Tibial artery (tissue), 4 donors: ENCODE measurements at regions not wholly inside any gene's neighbourhood (a gene's known extent, or its start where the extent isn't known, plus 50 kb on each side); places are given as distances from the start of the nearest gene placed in this dataset.

Experiments
- DNase-seq, 2 donors: peaks; one replicate each; pipeline ENCODE4 v3.0.0-alpha.2; 2019
- H3K27ac ChIP-seq, 2 donors: fragments of 200-600 bp; sonication (generic) in 1 of 2; 1 replicate in 1 of 2; 2 replicates in 1 of 2; pipeline ENCODE4 v1.5.1; 2018 to 2019; ENCODE audit warnings: mild to moderate bottlenecking in 1 of 2
- H3K27me3 ChIP-seq, 2 donors: fragments of 200-600 bp; sonication (generic) in 1 of 2; one replicate each; pipeline versions ENCODE4 v1.5.1 to v1.6.0; 2016 to 2019
- H3K36me3 ChIP-seq, 3 donors: fragments of 200-600 bp; sonication (generic) in 2 of 3; one replicate each; pipeline ENCODE4 v1.5.1; 2016 to 2019; ENCODE audit warnings: mild to moderate bottlenecking in 2 of 3
- H3K4me1 ChIP-seq, 4 donors: fragments of 200-600 bp; sonication (generic) in 2 of 4; 1 replicate in 3 of 4; 2 replicates in 1 of 4; pipeline ENCODE4 v1.5.1; 2016 to 2019
- H3K4me3 ChIP-seq, 2 donors: fragments of 200-600 bp; sonication (generic) in 1 of 2; 1 replicate in 1 of 2; 2 replicates in 1 of 2; pipeline ENCODE4 v1.5.1; 2018 to 2019; ENCODE audit warnings: mild to moderate bottlenecking in 2 of 2
- H3K9me3 ChIP-seq, 3 donors: fragments of 200-600 bp; sonication (generic) in 1 of 3; one replicate each; pipeline ENCODE4 v1.5.1; 2016 to 2019
- intact Hi-C: fragments of 100-400 bp; cut with DNase I; formaldehyde crosslinking; loops from one replicate; pipeline ENCODE4 v1.15.0; 2023; ENCODE audit warnings: low total_unique reads
- TF ChIP-seq, protein P1 (sequence below), 2 experiments: fragments of 200-600 bp in 1 of 2; fragments of 450-650 bp in 1 of 2; IDR thresholded peaks; one replicate each; pipeline ENCODE4 v1.5.1; 2017 to 2019; ENCODE audit warnings: antibody characterized with exemption in 2 of 2, mild to moderate bottlenecking in 1 of 2, moderate library complexity in 1 of 2

DNA sequence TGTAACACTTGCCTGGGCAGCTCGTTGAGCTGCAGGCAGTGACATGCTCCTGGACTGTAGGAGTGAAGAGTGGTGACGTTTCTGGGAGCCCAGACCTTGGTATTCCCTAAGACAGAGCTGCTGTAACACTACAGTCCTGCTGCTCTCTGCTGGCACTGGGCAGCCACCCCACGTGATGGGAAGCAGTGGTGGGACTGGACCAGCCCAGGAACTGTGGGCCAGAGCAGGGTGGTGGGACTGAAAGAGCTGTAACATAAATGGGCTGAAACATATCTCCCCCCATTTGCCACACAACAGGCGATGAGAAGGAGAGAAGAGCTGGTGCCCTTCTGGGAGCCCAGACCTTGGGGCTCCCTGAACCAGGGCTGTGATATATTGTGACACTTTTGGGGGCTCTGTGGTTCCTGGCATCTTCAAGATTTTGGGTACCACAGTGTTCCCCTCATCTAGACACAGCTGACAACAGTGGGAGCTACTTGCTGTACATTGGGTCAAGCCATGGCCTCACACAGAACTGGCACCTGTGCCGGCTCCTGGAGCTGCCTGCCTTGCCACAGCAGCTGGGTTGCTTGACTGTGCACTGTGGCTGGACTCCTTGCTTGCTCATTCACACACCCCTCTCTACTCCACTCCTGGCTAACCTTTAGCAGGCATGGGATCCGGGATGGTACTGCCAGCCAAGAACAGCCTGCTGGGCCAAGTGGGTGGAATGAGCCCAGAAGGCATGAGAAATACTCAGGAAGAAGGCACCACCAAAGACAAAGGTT is 161.3 kb upstream of the PCDH15 start:
- peaks cover 0 to 7% (median 0%) of the 10 kb centered on the region in 3 donors for H3K9me3 ChIP-seq
- TF ChIP-seq, protein P1, sequence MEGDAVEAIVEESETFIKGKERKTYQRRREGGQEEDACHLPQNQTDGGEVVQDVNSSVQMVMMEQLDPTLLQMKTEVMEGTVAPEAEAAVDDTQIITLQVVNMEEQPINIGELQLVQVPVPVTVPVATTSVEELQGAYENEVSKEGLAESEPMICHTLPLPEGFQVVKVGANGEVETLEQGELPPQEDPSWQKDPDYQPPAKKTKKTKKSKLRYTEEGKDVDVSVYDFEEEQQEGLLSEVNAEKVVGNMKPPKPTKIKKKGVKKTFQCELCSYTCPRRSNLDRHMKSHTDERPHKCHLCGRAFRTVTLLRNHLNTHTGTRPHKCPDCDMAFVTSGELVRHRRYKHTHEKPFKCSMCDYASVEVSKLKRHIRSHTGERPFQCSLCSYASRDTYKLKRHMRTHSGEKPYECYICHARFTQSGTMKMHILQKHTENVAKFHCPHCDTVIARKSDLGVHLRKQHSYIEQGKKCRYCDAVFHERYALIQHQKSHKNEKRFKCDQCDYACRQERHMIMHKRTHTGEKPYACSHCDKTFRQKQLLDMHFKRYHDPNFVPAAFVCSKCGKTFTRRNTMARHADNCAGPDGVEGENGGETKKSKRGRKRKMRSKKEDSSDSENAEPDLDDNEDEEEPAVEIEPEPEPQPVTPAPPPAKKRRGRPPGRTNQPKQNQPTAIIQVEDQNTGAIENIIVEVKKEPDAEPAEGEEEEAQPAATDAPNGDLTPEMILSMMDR (IDR thresholded peaks at IDR 0.05), result no peak
- H3K27ac ChIP-seq, result no peak overlapping the region
- H3K4me1 ChIP-seq, result no peaks in the 10 kb centered on the region
- intact Hi-C loops, result no loop called here
- no peak overlapping the region for H3K4me3 ChIP-seq
- no peak for DNase-seq
- no peaks in the 10 kb centered on the region for H3K36me3 ChIP-seq
- H3K27me3 ChIP-seq, result no peaks in the 10 kb centered on the region

DNA sequence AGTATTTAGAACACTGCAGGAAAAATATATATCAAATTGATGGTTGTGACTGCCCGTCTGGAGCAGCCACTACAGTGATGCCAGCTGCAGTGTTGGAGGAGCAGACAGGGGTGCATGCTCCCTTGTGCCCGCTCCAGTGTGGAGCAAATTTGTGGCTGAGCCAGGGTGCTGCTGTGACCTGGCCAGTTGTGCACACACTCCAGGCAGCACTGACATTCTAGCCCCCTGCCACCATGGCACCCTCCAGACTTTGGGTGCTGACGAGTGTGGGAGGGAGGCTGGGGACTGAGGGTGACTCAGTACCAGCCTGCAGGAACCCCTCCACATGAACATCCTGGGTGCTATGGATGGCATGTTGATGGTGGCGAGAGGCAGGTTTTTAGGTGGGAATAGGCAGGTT is 160.0 kb upstream of the PCDH15 start:
- H3K4me3 ChIP-seq, result no peak overlapping the region
- H3K27ac ChIP-seq, result no peak overlapping the region
- peaks cover 0 to 7% (median 0%) of the 10 kb centered on the region in 3 donors for H3K9me3 ChIP-seq
- intact Hi-C loops, result no loop called here
- no peak for DNase-seq
- no peaks in the 10 kb centered on the region for H3K27me3 ChIP-seq
- no peaks in the 10 kb centered on the region for H3K4me1 ChIP-seq
- no peaks in the 10 kb centered on the region for H3K36me3 ChIP-seq
- TF ChIP-seq, protein P1 (IDR thresholded peaks at IDR 0.05), result no peak

DNA sequence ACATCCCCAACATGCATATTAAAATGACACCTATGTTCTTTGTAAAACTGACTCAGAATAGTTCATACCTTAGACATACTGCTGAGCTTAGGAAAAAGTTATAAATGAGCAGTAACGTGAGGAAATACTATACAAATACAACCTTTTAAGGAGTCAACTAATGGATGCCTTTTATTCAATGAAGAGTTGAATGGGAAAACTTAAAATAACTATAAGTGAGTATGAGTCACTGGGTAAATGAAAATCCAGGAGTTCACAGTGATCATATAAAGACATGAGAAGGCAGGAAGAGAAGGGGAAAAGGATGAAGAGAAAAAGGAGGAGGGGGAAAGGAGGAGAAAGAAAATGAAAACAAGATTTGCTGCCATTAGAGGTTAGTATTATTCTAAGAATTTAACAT is 157.8 kb upstream of the PCDH15 start:
- Histone ChIP-seq H3K27me3 (no peaks in the 10 kb centered on the region), H3K27ac (no peak overlapping the region), H3K36me3 (no peaks in the 10 kb centered on the region), H3K4me1 (no peaks in the 10 kb centered on the region), H3K4me3 (no peak overlapping the region), H3K9me3 (peaks cover 0 to 7% (median 0%) of the 10 kb centered on the region in 3 donors)
- TF ChIP-seq, protein P1 (IDR thresholded peaks at IDR 0.05), result no peak
- DNase-seq, result no peak
- intact Hi-C loops, result no loop called here

DNA sequence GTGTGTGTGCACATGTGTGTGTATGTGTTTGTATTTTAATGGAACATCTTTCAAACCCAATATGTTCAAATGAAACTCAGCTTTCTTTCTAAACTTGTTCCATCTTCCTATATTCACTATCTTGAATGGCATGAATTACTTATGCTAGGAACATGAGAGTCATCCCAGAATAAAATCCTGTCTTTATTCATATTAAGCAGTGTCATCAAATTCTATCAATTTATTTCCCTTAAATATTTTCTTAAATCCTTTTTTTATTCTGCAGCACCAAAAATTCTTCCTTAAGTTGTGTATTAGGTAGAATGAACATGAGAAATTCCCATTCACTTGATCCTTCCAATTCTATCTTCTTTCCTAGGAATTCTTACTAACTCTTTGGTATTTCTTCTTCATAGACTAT is 146.6 kb upstream of the PCDH15 start:
- Histone ChIP-seq H3K4me3 (no peak overlapping the region), H3K27ac (no peak overlapping the region), H3K27me3 (no peaks in the 10 kb centered on the region), H3K9me3 (no peaks in the 10 kb centered on the region), H3K4me1 (no peaks in the 10 kb centered on the region), H3K36me3 (no peaks in the 10 kb centered on the region)
- intact Hi-C loops, result no loop called here
- TF ChIP-seq, protein P1 (IDR thresholded peaks at IDR 0.05), result no peak
- no peak for DNase-seq

DNA sequence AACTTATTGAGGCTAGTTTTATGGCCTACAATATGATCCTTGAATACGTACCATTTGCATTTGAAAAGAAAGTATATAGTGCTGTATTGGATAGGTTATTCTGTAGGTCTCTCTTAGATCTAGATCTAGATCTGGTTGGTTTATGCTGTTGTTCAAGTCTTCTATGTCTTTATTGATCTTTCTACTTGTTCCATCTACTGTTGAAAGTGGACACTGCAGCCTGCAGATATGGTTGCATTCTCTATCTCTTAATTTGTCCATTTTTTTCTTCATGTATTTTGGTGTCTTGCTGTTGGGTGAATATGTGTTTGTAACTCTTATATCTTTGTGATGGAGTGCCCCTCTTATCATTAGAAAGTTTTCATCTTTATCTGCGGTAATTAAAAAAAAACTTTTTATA is 139.4 kb upstream of the PCDH15 start:
- H3K36me3 ChIP-seq, result no peaks in the 10 kb centered on the region
- TF ChIP-seq, protein P1 (IDR thresholded peaks at IDR 0.05), result no peak
- no peak overlapping the region for H3K27ac ChIP-seq
- no peak for DNase-seq
- intact Hi-C loops, result no loop called here
- no peaks in the 10 kb centered on the region for H3K27me3 ChIP-seq
- H3K4me3 ChIP-seq, result no peak overlapping the region
- no peaks in the 10 kb centered on the region for H3K9me3 ChIP-seq
- no peaks in the 10 kb centered on the region for H3K4me1 ChIP-seq
